Nephron (organoid): ENCODE measurements at regions not wholly inside any gene's neighbourhood (a gene's known extent, or its start where the extent isn't known, plus 50 kb on each side); places are given as distances from the start of the nearest gene placed in this dataset.

Experiments
- H3K27ac Mint-ChIP-seq, 3 experiments: 2 replicates each; pipeline ENCODE4 v1.8.0; 2020; ENCODE audit warnings: mixed read lengths in 3 of 3, mild to moderate bottlenecking in 2 of 3, moderate library complexity in 1 of 3
- H3K27me3 Mint-ChIP-seq: 2 replicates; pipeline ENCODE4 v1.8.0; 2021; ENCODE audit warnings: low read depth, mild to moderate bottlenecking, moderate library complexity, mixed read lengths
- H3K36me3 Mint-ChIP-seq: 2 replicates; pipeline ENCODE4 v1.8.0; 2020; ENCODE audit warnings: low read depth, mixed read lengths
- H3K4me1 Mint-ChIP-seq: 2 replicates; pipeline ENCODE4 v1.8.0; 2020; ENCODE audit warnings: mixed read lengths
- H3K4me3 Mint-ChIP-seq, 3 experiments: 2 replicates each; pipeline ENCODE4 v1.8.0; 2020; ENCODE audit warnings: mild to moderate bottlenecking in 3 of 3, mixed read lengths in 3 of 3, moderate library complexity in 2 of 3
- H3K9me3 Mint-ChIP-seq: 2 replicates; pipeline ENCODE4 v1.8.0; 2020; ENCODE audit warnings: mixed read lengths
- CTCF ChIP-seq, 3 experiments: fragments of 200-600 bp; sonication (generic); IDR thresholded peaks; one replicate each; pipeline ENCODE4 v1.5.0; 2021; ENCODE audit warnings: antibody characterized with exemption in 3 of 3; ENCODE audit not compliant: unreplicated experiment in 3 of 3

- no peak for TF ChIP-seq CTCF (IDR thresholded peaks at IDR 0.05; ENCODE audit: unreplicated experiment in 3 of 3)
- no peaks in the 10 kb centered on the region for H3K36me3 Mint-ChIP-seq
- H3K27me3 Mint-ChIP-seq, result no peaks in the 10 kb centered on the region
- no peaks in the 10 kb centered on the region for H3K9me3 Mint-ChIP-seq
- no peak overlapping the region for H3K27ac Mint-ChIP-seq
- H3K4me3 Mint-ChIP-seq, result no peak overlapping the region
- H3K4me1 Mint-ChIP-seq, result no peaks in the 10 kb centered on the region
Measured at GRCh38 chrX:16042980-16043379, 80.4 kb upstream of the GRPR start.

- TF ChIP-seq CTCF (IDR thresholded peaks at IDR 0.05; ENCODE audit: unreplicated experiment in 3 of 3), result no peak
- no peaks in the 10 kb centered on the region for H3K4me1 Mint-ChIP-seq
- H3K27ac Mint-ChIP-seq, result no peak overlapping the region
- H3K9me3 Mint-ChIP-seq, result no peaks in the 10 kb centered on the region
- H3K27me3 Mint-ChIP-seq, result no peaks in the 10 kb centered on the region
- H3K4me3 Mint-ChIP-seq, result no peak overlapping the region
- H3K36me3 Mint-ChIP-seq, result no peaks in the 10 kb centered on the region
Measured at GRCh38 chrX:16039834-16040233, 83.5 kb upstream of the GRPR start.

- no peaks in the 10 kb centered on the region for H3K27me3 Mint-ChIP-seq
Measured at GRCh38 chrX:16039363-16039762, 84.0 kb upstream of the GRPR start.

GRCh38 chrX:16033331-16033730 lies 90.0 kb upstream of the GRPR start:
- no peaks in the 10 kb centered on the region for H3K9me3 Mint-ChIP-seq
- no peaks in the 10 kb centered on the region for H3K27me3 Mint-ChIP-seq
- no peaks in the 10 kb centered on the region for H3K36me3 Mint-ChIP-seq
- no peak overlapping the region for H3K4me3 Mint-ChIP-seq
- no peak overlapping the region for H3K27ac Mint-ChIP-seq
- H3K4me1 Mint-ChIP-seq, result no peaks in the 10 kb centered on the region
- TF ChIP-seq CTCF (IDR thresholded peaks at IDR 0.05; ENCODE audit: unreplicated experiment in 3 of 3), result no peak

More at GRCh38 chrX:16039363-16039762, 84.0 kb upstream of the GRPR start:
- Mint-ChIP-seq H3K27ac (no peak overlapping the region), H3K4me1 (no peaks in the 10 kb centered on the region), H3K36me3 (no peaks in the 10 kb centered on the region), H3K9me3 (no peaks in the 10 kb centered on the region), H3K4me3 (no peak overlapping the region)
- no peak for TF ChIP-seq CTCF (IDR thresholded peaks at IDR 0.05; ENCODE audit: unreplicated experiment in 3 of 3)

- no peaks in the 10 kb centered on the region for H3K9me3 Mint-ChIP-seq
- no peak overlapping the region for H3K27ac Mint-ChIP-seq
- no peak overlapping the region for H3K4me3 Mint-ChIP-seq
- H3K36me3 Mint-ChIP-seq, result no peaks in the 10 kb centered on the region
- no peaks in the 10 kb centered on the region for H3K4me1 Mint-ChIP-seq
- H3K27me3 Mint-ChIP-seq, result no peaks in the 10 kb centered on the region
- no peak for TF ChIP-seq CTCF (IDR thresholded peaks at IDR 0.05; ENCODE audit: unreplicated experiment in 3 of 3)
Measured at GRCh38 chrX:16028576-16028975, 94.8 kb upstream of the GRPR start.

GRCh38 chrX:16023790-16024734 lies 99.3 kb upstream of the GRPR start:
- Mint-ChIP-seq H3K27me3 (no peaks in the 10 kb centered on the region), H3K36me3 (no peaks in the 10 kb centered on the region), H3K27ac (no peak overlapping the region), H3K9me3 (no peaks in the 10 kb centered on the region), H3K4me3 (no peak overlapping the region), H3K4me1 (no peaks in the 10 kb centered on the region)
- no peak for TF ChIP-seq CTCF (IDR thresholded peaks at IDR 0.05; ENCODE audit: unreplicated experiment in 3 of 3)
